Lower leg skin (tissue), 3 donors: ENCODE measurements at regions not wholly inside any gene's neighbourhood (a gene's known extent, or its start where the extent isn't known, plus 50 kb on each side); places are given as distances from the start of the nearest gene placed in this dataset.

Experiments
- POLR2A ChIP-seq, 2 donors: fragments of 450-650 bp; IDR thresholded peaks; one replicate each; pipeline ENCODE4 v1.6.1; 2016 to 2017; ENCODE audit warnings: antibody characterized with exemption in 2 of 2, mild to moderate bottlenecking in 1 of 2, moderate library complexity in 1 of 2
- TF ChIP-seq, protein P1 (sequence below), 3 donors: fragments of 450-650 bp; IDR thresholded peaks; one replicate each; pipeline ENCODE4 v1.5.1; 2016; ENCODE audit warnings: antibody characterized with exemption in 3 of 3, mild to moderate bottlenecking in 3 of 3, moderate library complexity in 2 of 3

DNA sequence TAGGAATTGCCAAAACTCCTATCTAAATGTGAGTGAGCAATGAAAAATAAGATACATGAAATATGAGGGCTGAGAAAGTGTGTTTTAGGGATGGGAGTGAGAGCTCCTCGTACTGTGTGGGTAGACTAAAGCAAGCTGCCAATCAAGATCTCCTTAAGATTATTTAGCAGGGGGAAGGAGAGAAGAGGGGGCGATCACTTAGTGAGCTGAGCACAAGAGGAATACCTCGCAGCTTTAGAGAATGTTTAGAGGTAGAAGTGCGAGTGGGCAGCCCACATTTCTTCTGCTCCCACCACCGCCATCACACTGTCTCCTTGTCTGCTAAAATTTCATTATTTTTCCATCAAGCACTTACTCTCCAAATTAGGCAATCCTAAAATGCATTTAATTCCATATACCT, 312.6 kb downstream of the ALDH8A1 start:
- TF ChIP-seq, protein P1, sequence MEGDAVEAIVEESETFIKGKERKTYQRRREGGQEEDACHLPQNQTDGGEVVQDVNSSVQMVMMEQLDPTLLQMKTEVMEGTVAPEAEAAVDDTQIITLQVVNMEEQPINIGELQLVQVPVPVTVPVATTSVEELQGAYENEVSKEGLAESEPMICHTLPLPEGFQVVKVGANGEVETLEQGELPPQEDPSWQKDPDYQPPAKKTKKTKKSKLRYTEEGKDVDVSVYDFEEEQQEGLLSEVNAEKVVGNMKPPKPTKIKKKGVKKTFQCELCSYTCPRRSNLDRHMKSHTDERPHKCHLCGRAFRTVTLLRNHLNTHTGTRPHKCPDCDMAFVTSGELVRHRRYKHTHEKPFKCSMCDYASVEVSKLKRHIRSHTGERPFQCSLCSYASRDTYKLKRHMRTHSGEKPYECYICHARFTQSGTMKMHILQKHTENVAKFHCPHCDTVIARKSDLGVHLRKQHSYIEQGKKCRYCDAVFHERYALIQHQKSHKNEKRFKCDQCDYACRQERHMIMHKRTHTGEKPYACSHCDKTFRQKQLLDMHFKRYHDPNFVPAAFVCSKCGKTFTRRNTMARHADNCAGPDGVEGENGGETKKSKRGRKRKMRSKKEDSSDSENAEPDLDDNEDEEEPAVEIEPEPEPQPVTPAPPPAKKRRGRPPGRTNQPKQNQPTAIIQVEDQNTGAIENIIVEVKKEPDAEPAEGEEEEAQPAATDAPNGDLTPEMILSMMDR (IDR thresholded peaks at IDR 0.05), result no peak
- TF ChIP-seq POLR2A (IDR thresholded peaks at IDR 0.05), result no peak
